Mucosa of gallbladder (tissue), 1 donor: ENCODE measurements at regions not wholly inside any gene's neighbourhood (a gene's known extent, or its start where the extent isn't known, plus 50 kb on each side); places are given as distances from the start of the nearest gene placed in this dataset.

Experiments
- DNase-seq: peaks from one replicate; pipeline ENCODE4 v3.0.0-alpha.2; 2020; ENCODE audit warnings: low spot score
- donor health status: DM: no; HTN: no; CAD: no.

DNA sequence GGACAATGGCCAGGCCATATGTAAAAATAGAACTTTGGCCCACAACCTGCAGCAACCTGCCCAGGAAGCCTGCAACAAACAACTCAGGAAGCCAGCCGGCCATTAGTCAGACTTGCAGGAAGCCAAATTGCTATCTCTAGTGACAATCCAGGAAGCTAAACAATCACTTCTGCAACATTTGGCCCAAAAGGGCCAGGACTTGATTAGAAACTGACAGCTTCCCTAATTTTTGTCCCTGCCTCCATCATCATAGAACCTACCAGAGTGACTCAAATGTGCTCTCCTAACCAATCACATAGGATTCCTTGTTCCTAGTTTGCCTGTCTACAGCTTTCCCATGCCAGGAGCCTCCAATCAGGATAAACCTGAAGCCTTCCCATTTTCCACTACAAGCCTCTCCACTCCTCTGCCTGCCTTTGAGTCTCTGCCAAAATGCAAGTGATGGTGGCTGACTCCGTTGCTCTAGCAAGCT is 639.3 kb downstream of the PTPRU start:
- DNase-seq, result no peak

DNA sequence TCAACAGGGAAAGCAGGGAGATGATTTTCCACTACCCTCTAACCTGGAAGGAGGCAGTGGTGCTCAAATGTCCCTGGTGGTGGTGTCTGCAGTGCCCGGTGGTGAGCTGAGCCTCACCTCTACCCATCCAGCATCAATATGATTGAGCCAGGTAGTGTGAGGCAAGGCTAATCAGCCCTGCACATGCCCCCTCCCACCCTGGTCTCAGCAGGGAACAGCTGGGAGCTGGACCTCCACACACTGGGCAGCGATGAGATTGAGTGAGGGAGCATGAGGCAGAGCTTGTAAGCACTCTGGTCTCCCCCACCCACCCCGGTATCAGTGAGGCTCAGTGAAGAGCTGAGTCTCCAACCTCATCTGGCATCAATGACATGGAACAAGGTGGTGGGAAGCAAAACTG is 634.3 kb downstream of the PTPRU start:
- no peak for DNase-seq

- no peak for DNase-seq
These were observed 633.5 kb downstream of the PTPRU start for GRCh38 chr1:29869802-29870201.

DNA sequence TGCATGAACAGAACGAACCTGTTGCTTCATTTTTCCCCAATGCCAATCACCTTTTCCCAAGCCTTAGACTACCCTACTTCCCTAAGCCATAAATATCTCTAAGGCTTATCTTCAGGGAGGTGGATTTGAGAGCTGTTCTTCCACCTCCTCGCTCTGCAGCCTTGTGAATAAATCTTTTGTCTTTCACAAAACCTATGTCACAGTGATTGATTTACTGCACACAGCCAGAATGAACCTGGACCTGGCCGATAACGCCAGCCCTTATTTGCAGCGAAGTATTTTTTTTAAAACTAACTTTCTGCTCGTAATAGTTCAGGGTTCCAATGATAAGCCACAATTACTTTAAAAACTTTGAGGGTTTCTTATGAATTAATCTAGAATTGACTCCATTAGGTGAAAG is 632.6 kb downstream of the PTPRU start:
- no peak for DNase-seq

DNA sequence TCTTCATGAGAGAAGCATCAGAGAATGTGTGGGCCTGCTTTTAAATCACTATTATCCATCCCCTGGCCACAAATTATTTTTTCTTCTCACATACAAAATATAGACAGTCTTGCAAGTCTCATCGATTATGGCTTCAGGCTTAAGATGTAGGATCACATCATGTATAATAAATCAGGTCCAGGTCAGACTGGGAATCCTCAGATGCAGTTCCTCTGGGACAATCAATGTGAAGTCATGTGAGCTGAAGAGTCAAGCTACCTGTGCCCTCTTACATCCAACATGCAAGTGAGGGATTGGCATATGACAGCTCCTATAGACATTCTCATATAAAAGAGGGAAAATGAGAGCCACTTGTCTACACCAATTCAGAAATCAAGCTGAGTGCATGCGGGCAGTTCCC is 631.8 kb downstream of the PTPRU start:
- no peak for DNase-seq

DNA sequence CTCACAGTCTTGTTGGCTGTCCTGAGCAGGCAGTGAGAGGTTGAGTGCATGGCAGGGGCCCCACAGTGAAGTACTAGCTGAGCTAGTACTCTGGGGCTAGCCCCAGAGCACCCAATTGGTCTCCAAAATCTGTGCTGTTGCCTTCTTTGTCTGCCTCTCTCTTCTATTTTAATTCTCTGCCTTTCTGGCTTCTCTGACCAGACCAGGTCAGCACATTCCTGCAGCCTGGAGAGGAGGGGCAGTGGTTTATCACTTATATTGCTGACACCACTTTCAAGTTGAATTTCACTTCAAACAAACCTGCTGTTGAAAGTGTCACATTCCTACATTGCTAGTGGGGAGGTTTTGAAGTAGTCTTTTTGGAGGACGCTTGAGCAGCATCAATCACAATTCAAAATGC is 628.7 kb downstream of the PTPRU start:
- no peak for DNase-seq

- DNase-seq, result no peak
These were observed 628.2 kb downstream of the PTPRU start for GRCh38 chr1:29864431-29865022.

DNA sequence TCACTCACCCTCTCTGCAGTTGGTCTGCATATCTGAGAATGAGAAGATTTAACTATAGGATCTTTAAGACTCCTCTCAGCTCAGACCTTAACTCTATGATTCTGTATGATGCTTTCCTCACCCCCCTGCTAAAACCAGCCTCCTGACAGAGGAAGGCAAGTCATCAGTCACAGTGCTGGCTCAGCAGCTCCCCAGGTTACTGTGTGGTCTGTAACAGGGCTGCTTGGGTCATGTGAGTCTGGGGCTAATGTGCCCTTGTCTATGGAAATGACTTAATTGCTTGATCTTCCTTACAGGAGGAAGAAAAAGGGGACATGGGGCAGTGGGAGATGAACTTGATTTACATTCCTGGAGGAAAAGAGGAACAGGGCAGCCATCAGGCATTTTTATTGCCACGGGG is 625.6 kb downstream of the PTPRU start:
- DNase-seq, result no peak

DNA sequence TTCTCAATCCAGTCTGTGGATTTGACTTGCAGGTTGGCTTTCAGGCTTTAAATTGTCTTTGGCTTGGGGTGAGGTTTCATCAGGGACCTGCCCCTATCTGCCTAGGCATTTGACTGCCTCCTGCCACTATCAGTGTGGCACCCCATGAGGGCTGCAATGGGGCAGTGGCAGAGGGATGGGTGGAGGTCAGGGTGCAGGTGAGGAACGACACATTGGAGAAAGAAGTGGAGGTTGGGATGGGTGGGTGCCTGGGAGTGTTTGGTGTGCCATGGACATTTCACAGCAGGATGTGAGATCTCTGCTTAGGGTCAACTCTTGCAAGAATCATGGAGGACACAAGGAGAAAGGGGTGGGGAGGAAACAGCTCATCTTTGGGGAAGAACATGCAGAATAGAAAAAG is 625.1 kb downstream of the PTPRU start:
- no peak for DNase-seq

DNA sequence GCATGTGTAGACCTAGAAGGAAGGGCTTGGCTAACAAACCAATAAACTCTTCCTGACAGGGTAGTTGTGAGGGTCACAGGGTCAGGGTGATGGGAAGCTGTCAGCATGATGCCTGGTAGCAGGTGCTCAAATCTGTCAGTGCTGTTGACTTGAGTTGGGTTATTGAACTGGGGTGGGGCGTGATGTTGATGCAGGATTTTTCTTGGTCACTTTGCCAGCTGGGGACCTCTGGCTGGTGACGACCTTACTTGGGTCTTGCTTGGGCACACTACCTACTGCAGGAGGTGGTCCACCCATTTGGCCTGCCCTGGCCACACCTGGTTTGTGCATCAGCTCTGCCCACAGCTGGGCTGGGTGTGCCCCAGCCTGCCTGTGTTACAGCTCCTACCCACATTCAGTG is 624.4 kb downstream of the PTPRU start:
- no peak for DNase-seq

- DNase-seq, result no peak
These were observed 623.7 kb downstream of the PTPRU start for GRCh38 chr1:29860056-29860455.

DNA sequence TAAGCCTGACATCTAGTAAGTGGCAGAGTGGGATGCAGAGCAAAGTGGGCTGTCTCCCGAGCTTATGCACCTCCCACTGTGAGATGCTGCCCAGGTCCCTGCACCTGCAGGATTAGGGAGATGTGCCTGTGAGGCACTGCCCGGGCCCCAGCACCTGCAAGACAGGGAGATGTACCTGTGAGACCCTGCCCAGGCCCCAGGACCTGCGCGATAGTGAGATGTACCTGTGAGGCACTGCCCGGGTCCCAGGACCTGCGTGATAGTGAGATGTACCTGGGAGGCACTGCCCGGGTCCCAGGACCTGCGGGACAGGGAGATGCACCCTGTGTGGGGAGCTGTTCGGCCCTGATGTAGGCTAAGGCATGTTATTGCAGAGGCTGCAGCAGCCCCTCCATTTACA is 622.8 kb downstream of the PTPRU start:
- no peak for DNase-seq

DNA sequence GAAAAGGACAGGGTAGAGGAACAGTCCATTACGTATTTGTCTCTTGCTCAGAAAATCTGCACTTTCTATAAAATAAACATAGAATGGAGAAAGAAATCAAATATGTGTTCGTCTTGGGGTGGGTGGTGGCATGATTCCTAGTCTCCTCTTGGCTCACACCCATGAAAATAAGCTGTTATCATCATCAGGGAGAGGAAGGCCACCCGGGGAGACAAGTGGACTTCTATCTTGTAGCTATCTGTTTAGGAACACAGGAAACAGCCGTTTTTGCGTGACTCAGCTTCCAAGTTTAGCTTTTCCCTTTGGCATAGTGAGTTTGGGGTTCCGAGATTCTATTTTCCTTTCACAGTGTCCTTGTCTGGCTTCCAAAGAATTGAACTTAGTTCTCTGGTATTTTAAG is 622.3 kb downstream of the PTPRU start:
- DNase-seq, result no peak

- no peak for DNase-seq
These were observed 620.2 kb downstream of the PTPRU start for GRCh38 chr1:29856340-29857114.

- DNase-seq, result no peak
These were observed 619.3 kb downstream of the PTPRU start for GRCh38 chr1:29855561-29856160.

DNA sequence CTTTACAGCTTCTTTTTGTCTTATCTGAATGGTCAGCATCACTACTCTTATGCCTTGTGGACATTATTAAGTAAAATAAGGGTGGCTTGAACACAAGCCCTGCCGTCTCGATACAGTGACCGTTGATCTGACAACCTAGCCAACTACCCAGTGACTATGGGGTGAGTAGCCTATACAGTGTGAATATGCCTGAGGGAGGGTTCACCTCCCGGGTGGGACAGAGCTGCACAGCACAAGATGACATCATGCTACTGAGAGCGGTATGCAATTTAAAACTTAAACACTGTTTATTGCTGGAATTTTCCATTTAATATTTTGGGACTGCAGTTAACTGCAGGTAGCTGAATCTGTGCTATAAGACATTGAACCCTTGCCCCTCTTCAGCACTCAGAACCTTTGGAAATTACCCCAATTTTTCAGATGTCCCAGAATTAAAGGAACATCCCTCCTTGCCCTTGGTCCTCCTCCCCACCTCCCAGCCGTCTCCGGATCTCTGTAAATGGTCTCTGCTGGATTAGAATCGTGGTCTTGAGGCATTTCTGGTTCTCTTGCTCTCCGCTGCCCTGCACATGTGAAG is 618.5 kb downstream of the PTPRU start:
- no peak for DNase-seq

GRCh38 chr1:29853716-29854330 is 617.5 kb downstream of the PTPRU start:
- no peak for DNase-seq

GRCh38 chr1:29852248-29852647 is 615.9 kb downstream of the PTPRU start:
- no peak for DNase-seq

- DNase-seq, result no peak
These were observed 615.4 kb downstream of the PTPRU start for GRCh38 chr1:29851691-29852090.

GRCh38 chr1:29849991-29850757 is 613.9 kb downstream of the PTPRU start:
- DNase-seq, result no peak

DNA sequence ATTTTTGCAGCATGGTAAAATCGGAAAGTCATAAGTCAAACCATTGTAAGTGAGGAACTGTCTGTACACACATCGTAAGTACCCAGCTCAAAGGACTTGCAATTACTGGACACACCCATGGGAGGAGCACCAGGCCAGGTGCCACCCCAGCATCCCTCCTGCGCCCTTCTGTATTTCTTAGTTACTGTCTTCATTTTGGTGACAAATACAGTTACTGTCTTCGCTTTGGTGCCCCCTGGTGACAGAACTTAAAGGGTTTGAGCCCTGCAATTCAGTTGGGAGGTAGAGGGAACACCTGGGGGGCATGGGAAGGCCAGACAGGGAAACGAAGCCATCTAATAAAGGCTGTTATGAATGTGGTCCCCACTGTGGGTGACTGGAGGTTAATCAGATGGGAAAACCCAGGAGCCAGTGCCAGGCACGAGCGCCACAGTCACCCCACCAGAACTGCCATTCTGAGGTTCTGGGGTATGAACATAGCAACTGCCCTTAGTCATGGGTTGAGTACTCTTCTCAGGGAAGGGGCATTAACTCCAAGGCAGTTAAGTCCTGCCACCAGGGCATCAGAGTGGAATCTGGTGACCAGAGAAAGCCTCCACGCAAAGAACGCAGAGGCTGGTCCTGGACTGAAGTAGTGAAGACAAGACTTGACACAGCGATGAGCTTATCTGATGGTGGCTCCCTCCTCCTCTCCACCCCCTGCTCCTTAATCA is 612.9 kb downstream of the PTPRU start:
- no peak for DNase-seq
